ENCODE measurements at regions not wholly inside any gene's neighbourhood (a gene's known extent, or its start where the extent isn't known, plus 50 kb on each side); places are given as distances from the start of the nearest gene placed in this dataset.

GRCh38 chr11:92623055-92623454 is 346.4 kb upstream of the MTNR1B start:
- H3K27ac ChIP-seq = no peak overlapping the region
- intact Hi-C loops (cut with DNase I) = no loop called here
- no peak for TF ChIP-seq CTCF (IDR thresholded peaks at IDR 0.05)
- peaks cover 0 to 5% (median 0%) of the 10 kb centered on the region in 3 donors for H3K9me3 ChIP-seq
- DNase-seq = no peak
- H3K4me1 ChIP-seq = no peaks in the 10 kb centered on the region
- no peak overlapping the region for H3K4me3 ChIP-seq
- no peaks in the 10 kb centered on the region for H3K36me3 ChIP-seq
- WGBS, 2 donors = 40 to 47% methylated on average over 1 of the region's 1 CpG
- H3K27me3 ChIP-seq = no peaks in the 10 kb centered on the region

DNA sequence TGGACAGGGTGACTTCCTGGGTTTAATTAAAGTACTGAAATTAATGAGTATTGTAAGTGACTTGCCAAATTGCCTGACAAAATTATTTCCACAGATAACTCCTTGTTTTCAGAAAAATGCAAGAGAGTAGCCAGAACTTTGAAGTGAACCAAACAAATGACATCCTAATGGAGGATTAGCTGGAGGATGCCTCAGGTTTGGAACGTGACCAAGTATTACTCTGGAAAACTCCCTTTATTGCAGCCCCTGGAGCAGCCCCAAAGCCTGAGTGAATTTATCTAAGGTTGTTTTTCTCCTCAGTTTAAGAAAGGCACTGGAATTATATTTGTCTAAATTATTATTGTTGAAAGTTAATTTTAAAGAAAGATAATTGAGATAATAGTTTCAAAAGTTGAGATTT is 343.6 kb upstream of the MTNR1B start:
- no peak overlapping the region for H3K4me3 ChIP-seq
- WGBS, 2 donors = 38 to 45% methylated on average over 1 of the region's 1 CpG
- no peaks in the 10 kb centered on the region for H3K36me3 ChIP-seq
- no peaks in the 10 kb centered on the region for H3K4me1 ChIP-seq
- intact Hi-C loops (cut with DNase I) = no loop called here
- no peak for DNase-seq
- TF ChIP-seq POLR2A (IDR thresholded peaks at IDR 0.05) (no peak), CTCF (IDR thresholded peaks at IDR 0.05) (no peak)
- H3K9me3 ChIP-seq = no peaks in the 10 kb centered on the region
- H3K27me3 ChIP-seq = no peaks in the 10 kb centered on the region
- no peak overlapping the region for H3K27ac ChIP-seq

- H3K27ac ChIP-seq = no peak overlapping the region
- no peaks in the 10 kb centered on the region for H3K9me3 ChIP-seq
- TF ChIP-seq CTCF (IDR thresholded peaks at IDR 0.05) = no peak
- no peak for TF ChIP-seq POLR2A (IDR thresholded peaks at IDR 0.05)
- no peaks in the 10 kb centered on the region for H3K36me3 ChIP-seq
- no peaks in the 10 kb centered on the region for H3K4me1 ChIP-seq
- DNase-seq = no peak
- 80 to 91% methylated on average over 1 of the region's 1 CpG for WGBS, 2 donors
- no peaks in the 10 kb centered on the region for H3K27me3 ChIP-seq
- intact Hi-C loops (cut with DNase I) = no loop called here
- no peak overlapping the region for H3K4me3 ChIP-seq
Measured at GRCh38 chr11:92626624-92627023, 342.8 kb upstream of the MTNR1B start.

- WGBS, 2 donors = 67 to 72% methylated on average over 7 of the region's 7 CpGs
- Histone ChIP-seq H3K27ac (no peak overlapping the region), H3K27me3 (no peaks in the 10 kb centered on the region), H3K36me3 (no peaks in the 10 kb centered on the region), H3K4me1 (no peaks in the 10 kb centered on the region), H3K9me3 (no peaks in the 10 kb centered on the region), H3K4me3 (no peak overlapping the region)
- intact Hi-C loops (cut with DNase I) = no loop called here
- TF ChIP-seq POLR2A (IDR thresholded peaks at IDR 0.05) = no peak
- TF ChIP-seq CTCF (IDR thresholded peaks at IDR 0.05) = no peak
- DNase-seq = no peak
Measured at GRCh38 chr11:92627615-92628256, 341.7 kb upstream of the MTNR1B start.

DNA sequence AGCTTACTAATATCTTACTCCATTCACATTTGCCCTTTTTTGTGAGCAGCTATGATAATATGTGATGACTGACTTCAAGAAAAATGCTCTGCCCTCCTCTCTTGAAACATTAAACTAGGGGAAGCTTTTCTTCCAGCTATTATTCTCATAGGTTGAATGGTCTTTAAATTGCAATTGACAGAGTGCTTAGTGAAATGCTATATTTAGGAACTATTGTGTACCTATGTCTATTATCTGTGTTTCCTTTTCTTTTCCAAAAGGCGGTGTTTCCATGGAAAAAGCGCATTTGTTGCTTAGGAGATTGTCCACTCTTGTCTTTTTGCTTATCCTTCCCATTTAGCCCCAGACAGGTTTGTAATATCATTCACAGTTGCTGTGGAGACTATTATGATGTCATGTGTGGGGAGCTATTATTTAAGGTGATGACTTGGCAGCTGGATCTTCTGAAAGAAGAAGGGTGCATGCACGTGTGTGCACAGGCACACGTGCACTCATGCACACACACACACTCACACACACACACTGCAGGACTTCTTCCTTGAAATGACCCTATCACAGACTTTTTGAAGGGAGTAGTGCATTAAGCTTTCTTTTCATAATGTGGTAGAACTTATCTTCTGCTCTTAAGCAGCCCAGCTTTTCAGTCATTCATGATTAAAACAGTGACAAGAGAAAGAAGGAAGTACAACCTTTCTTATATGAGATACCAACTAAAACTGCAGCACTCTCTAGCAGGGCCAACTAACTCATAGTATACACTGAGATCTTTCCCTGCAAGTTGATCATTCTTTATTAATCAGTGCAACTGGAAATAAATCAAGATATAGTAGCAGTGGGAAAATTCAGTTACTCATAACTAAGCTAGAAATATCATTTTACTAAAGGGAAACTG is 340.8 kb upstream of the MTNR1B start:
- no peaks in the 10 kb centered on the region for H3K36me3 ChIP-seq
- WGBS, 2 donors = 41 to 57% methylated on average over 4 of the region's 4 CpGs
- H3K27ac ChIP-seq = no peak overlapping the region
- no peak overlapping the region for H3K4me3 ChIP-seq
- no peaks in the 10 kb centered on the region for H3K27me3 ChIP-seq
- DNase-seq = no peak
- intact Hi-C loops (cut with DNase I) = no loop called here
- H3K9me3 ChIP-seq = no peaks in the 10 kb centered on the region
- H3K4me1 ChIP-seq = no peaks in the 10 kb centered on the region
- TF ChIP-seq POLR2A (IDR thresholded peaks at IDR 0.05) (no peak), CTCF (IDR thresholded peaks at IDR 0.05) (no peak)

Measured in esophagus squamous epithelium (tissue), 5 donors.